ENCODE measurements at regions not wholly inside any gene's neighbourhood (a gene's known extent, or its start where the extent isn't known, plus 50 kb on each side); places are given as distances from the start of the nearest gene placed in this dataset.

DNA sequence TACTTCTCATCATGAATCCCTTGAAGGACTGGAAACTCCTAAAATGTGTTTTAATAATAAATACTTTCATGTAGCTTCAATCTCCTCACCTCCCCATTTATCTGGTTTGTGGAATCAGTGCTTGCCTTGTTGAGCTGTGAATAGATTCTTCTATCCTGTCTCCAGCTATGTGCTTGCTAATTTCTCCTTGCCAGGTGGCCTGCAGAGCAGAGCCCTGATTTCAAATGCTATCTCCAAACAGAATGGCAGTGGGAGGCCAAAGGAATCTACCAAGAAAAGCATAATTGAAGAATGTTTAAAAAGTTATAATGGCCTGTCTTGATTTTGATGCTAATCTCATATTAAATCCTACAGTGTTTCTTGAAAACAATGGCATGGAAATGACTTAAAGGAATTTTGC is 309.3 kb upstream of the CHORDC1 start:
- Histone ChIP-seq H4K20me1 (ENCODE audit: control insufficient read depth, insufficient read depth, low read depth, low read length) (no peaks in the 10 kb centered on the region), H3K27ac (ENCODE audit: low read depth, low read length) (no peak overlapping the region), H3K9me2 (replicated peaks; ENCODE audit: control insufficient read depth, low read length) (no peaks in the 10 kb centered on the region), H3K9me3 (ENCODE audit: control insufficient read depth, insufficient read depth, low read length) (no peaks in the 10 kb centered on the region), H3F3A (ENCODE audit: control insufficient read depth, insufficient read depth) (no peaks in the 10 kb centered on the region), H3K4me1 (ENCODE audit: control insufficient read depth, low read length) (no peaks in the 10 kb centered on the region), H3K4me2 (ENCODE audit: low read length) (no peak overlapping the region), H3K79me2 (ENCODE audit: control insufficient read depth, low read length) (no peaks in the 10 kb centered on the region), H3K4me3 (ENCODE audit: low read length) (no peak overlapping the region), H3K36me3 (ENCODE audit: control insufficient read depth, low read length) (no peaks in the 10 kb centered on the region), H3K27me3 (ENCODE audit: control insufficient read depth, low read length) (no peaks in the 10 kb centered on the region)
- TF ChIP-seq, protein P1, sequence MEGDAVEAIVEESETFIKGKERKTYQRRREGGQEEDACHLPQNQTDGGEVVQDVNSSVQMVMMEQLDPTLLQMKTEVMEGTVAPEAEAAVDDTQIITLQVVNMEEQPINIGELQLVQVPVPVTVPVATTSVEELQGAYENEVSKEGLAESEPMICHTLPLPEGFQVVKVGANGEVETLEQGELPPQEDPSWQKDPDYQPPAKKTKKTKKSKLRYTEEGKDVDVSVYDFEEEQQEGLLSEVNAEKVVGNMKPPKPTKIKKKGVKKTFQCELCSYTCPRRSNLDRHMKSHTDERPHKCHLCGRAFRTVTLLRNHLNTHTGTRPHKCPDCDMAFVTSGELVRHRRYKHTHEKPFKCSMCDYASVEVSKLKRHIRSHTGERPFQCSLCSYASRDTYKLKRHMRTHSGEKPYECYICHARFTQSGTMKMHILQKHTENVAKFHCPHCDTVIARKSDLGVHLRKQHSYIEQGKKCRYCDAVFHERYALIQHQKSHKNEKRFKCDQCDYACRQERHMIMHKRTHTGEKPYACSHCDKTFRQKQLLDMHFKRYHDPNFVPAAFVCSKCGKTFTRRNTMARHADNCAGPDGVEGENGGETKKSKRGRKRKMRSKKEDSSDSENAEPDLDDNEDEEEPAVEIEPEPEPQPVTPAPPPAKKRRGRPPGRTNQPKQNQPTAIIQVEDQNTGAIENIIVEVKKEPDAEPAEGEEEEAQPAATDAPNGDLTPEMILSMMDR (IDR thresholded peaks at IDR 0.05; ENCODE audit: low read depth, low read length, poor library complexity, severe bottlenecking): no peak
- no peak for TF ChIP-seq EZH2phosphoT487 (IDR thresholded peaks at IDR 0.05; ENCODE audit: borderline replicate concordance, low read length)

GRCh38 chr11:90531001-90531400 is 308.2 kb upstream of the CHORDC1 start:
- Histone ChIP-seq H3K27me3 (ENCODE audit: control insufficient read depth, low read length) (no peaks in the 10 kb centered on the region), H3K27ac (ENCODE audit: low read depth, low read length) (no peak overlapping the region)
- TF ChIP-seq, protein P1 (IDR thresholded peaks at IDR 0.05; ENCODE audit: low read depth, low read length, poor library complexity, severe bottlenecking): no peak
- no peak for TF ChIP-seq EZH2phosphoT487 (IDR thresholded peaks at IDR 0.05; ENCODE audit: borderline replicate concordance, low read length)

DNA sequence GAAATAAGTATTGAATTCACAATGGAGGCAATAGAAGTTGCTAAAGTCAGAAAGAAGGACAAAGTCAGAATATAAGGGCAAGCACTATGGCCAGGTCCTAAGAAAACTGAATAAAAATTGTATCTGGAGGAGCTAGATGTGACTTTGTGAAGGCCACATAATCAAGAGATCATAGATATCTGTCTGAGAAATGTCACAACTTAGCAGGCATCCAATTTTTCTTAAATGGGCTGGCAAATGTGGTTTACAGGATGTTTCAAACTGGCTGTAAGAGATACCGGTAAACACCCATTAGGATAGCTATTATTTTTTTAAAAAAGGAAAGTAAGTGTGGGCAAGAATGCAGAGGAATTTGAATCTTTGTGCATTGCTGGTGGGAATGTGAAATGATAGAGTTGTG is 303.1 kb upstream of the CHORDC1 start:
- Histone ChIP-seq H3K27me3 (ENCODE audit: control insufficient read depth, low read length) (no peaks in the 10 kb centered on the region), H3K4me2 (ENCODE audit: low read length) (no peak overlapping the region), H3K9me3 (ENCODE audit: control insufficient read depth, insufficient read depth, low read length) (no peaks in the 10 kb centered on the region; the same call in 1 of the 2 replicates), H3K79me2 (ENCODE audit: control insufficient read depth, low read length) (no peaks in the 10 kb centered on the region), H3K9me2 (replicated peaks; ENCODE audit: control insufficient read depth, low read length) (no peaks in the 10 kb centered on the region), H3K36me3 (ENCODE audit: control insufficient read depth, low read length) (no peaks in the 10 kb centered on the region), H3K27ac (ENCODE audit: low read depth, low read length) (no peak overlapping the region), H3K4me3 (ENCODE audit: low read length) (no peak overlapping the region), H3F3A (ENCODE audit: control insufficient read depth, insufficient read depth) (no peaks in the 10 kb centered on the region), H3K4me1 (ENCODE audit: control insufficient read depth, low read length) (no peaks in the 10 kb centered on the region), H4K20me1 (ENCODE audit: control insufficient read depth, insufficient read depth, low read depth, low read length) (no peaks in the 10 kb centered on the region)
- TF ChIP-seq EZH2phosphoT487 (IDR thresholded peaks at IDR 0.05; ENCODE audit: borderline replicate concordance, low read length): no peak
- TF ChIP-seq, protein P1 (IDR thresholded peaks at IDR 0.05; ENCODE audit: low read depth, low read length, poor library complexity, severe bottlenecking): no peak

More at GRCh38 chr11:90531001-90531400, 308.2 kb upstream of the CHORDC1 start:
- no peaks in the 10 kb centered on the region for H4K20me1 ChIP-seq (ENCODE audit: control insufficient read depth, insufficient read depth, low read depth, low read length)
- H3F3A ChIP-seq (ENCODE audit: control insufficient read depth, insufficient read depth): no peaks in the 10 kb centered on the region
- H3K36me3 ChIP-seq (ENCODE audit: control insufficient read depth, low read length): no peaks in the 10 kb centered on the region
- no peaks in the 10 kb centered on the region for H3K9me2 ChIP-seq (replicated peaks; ENCODE audit: control insufficient read depth, low read length)
- no peaks in the 10 kb centered on the region for H3K79me2 ChIP-seq (ENCODE audit: control insufficient read depth, low read length)
- H3K9me3 ChIP-seq (ENCODE audit: control insufficient read depth, insufficient read depth, low read length): no peaks in the 10 kb centered on the region
- H3K4me3 ChIP-seq (ENCODE audit: low read length): no peak overlapping the region
- H3K4me2 ChIP-seq (ENCODE audit: low read length): no peak overlapping the region
- no peaks in the 10 kb centered on the region for H3K4me1 ChIP-seq (ENCODE audit: control insufficient read depth, low read length)

Measured in DOHH2 (cell line).